HG02571 (cell line): ENCODE measurements at regions not wholly inside any gene's neighbourhood (a gene's known extent, or its start where the extent isn't known, plus 50 kb on each side); places are given as distances from the start of the nearest gene placed in this dataset.
"Not testable (repeated sequence)": the region's sequence is repeated elsewhere in the genome, so short reads cannot be mapped to it uniquely, and the experiment has no call there.

Experiments
- ATAC-seq: cut with Tn5 transposase; IDR thresholded peaks from one replicate; pipeline ENCODE4 v1.9.1; 2021; ENCODE audit warnings: mild to moderate bottlenecking, moderate library complexity; ENCODE audit not compliant: unreplicated experiment

GRCh38 chr4:162847945-162848549 is 318.6 kb downstream of the NAF1 start:
- ATAC-seq, result peak; percentile 64

- no peak for ATAC-seq
Measured at GRCh38 chr4:162841753-162842152, 324.9 kb downstream of the NAF1 start.

- no peak for ATAC-seq
Measured at GRCh38 chr4:162839814-162840213, 326.9 kb downstream of the NAF1 start.

- ATAC-seq, result no peak
Measured at GRCh38 chr4:162838671-162839070, 328.0 kb downstream of the NAF1 start.

GRCh38 chr4:162837679-162838078 is 329.0 kb downstream of the NAF1 start:
- ATAC-seq, result no peak

- no peak for ATAC-seq
Measured at GRCh38 chr4:162837241-162837640, 329.4 kb downstream of the NAF1 start.

- no peak for ATAC-seq
Measured at GRCh38 chr4:162836773-162837172, 329.9 kb downstream of the NAF1 start.

GRCh38 chr4:162836258-162836657 is 330.4 kb downstream of the NAF1 start:
- not testable (repeated sequence) for ATAC-seq

- no peak for ATAC-seq
Measured at GRCh38 chr4:162830899-162831298, 335.8 kb downstream of the NAF1 start.

GRCh38 chr4:162817374-162817773 is 349.3 kb downstream of the NAF1 start:
- ATAC-seq, result not testable (repeated sequence)

- no peak for ATAC-seq
Measured at GRCh38 chr4:162804351-162804924, 362.3 kb downstream of the NAF1 start.

GRCh38 chr4:162803378-162803777 is 363.3 kb downstream of the NAF1 start:
- ATAC-seq, result no peak

- no peak for ATAC-seq
Measured at GRCh38 chr4:162797108-162797507, 369.6 kb downstream of the NAF1 start.

GRCh38 chr4:162793571-162793970 is 373.1 kb downstream of the NAF1 start:
- ATAC-seq, result no peak

- no peak for ATAC-seq
Measured at GRCh38 chr4:162793004-162793403, 373.7 kb downstream of the NAF1 start.

GRCh38 chr4:162791226-162791625 is 375.5 kb downstream of the NAF1 start:
- ATAC-seq, result no peak

GRCh38 chr4:162787120-162787519 is 379.6 kb downstream of the NAF1 start:
- ATAC-seq, result no peak

- no peak for ATAC-seq
Measured at GRCh38 chr4:162782778-162783525, 383.7 kb downstream of the NAF1 start.

- ATAC-seq, result no peak
Measured at GRCh38 chr4:162782096-162782777, 384.5 kb downstream of the NAF1 start.

- ATAC-seq, result no peak
Measured at GRCh38 chr4:162770761-162771490, 395.8 kb downstream of the NAF1 start.

GRCh38 chr4:162767083-162767482 is 399.6 kb downstream of the NAF1 start:
- ATAC-seq, result no peak
